ENCODE measurements at regions not wholly inside any gene's neighbourhood (a gene's known extent, or its start where the extent isn't known, plus 50 kb on each side); places are given as distances from the start of the nearest gene placed in this dataset.
A peak's percentile ranks its signal among the peaks of the same experiment; 100 is the strongest.

DNA sequence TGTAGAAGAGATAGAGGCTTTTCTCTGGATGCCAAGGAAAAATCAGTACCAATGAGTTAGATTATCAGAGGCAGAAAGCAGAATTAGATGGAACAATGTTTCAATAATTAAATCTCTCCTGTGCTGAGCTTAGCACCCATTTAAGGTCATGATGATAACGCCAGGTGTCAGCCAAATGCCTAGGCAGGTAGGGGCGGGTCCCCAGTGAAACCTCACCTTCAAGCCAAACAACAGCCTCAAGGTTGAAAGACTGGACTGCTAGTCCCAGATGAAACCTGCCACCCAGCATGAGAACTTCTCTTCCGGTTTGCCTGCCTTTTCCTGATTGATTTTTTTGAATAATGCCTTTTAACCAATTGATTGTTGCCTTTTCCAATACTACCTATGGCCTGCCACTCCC is 363.0 kb downstream of the PLOD2 start:
- no peak overlapping the region for H3K27ac ChIP-seq (ENCODE audit: insufficient read depth, low read length)
- no peak overlapping the region for H3K4me2 ChIP-seq (ENCODE audit: extremely low read depth, insufficient read depth, low read length)
- no peaks in the 10 kb centered on the region for H3K36me3 ChIP-seq (ENCODE audit: control insufficient read depth, insufficient read depth, low read length)
- no peaks in the 10 kb centered on the region for H3K27me3 ChIP-seq (ENCODE audit: control insufficient read depth, insufficient read depth, low read length)
- no peak overlapping the region for H2AFZ ChIP-seq (ENCODE audit: low read length)
- no peaks in the 10 kb centered on the region for H3K79me2 ChIP-seq (ENCODE audit: control insufficient read depth, insufficient read depth, low read length)
- no peak for TF ChIP-seq EZH2 (IDR thresholded peaks at IDR 0.05; ENCODE audit: low read length, missing control alignments)
- TF ChIP-seq, protein P1, sequence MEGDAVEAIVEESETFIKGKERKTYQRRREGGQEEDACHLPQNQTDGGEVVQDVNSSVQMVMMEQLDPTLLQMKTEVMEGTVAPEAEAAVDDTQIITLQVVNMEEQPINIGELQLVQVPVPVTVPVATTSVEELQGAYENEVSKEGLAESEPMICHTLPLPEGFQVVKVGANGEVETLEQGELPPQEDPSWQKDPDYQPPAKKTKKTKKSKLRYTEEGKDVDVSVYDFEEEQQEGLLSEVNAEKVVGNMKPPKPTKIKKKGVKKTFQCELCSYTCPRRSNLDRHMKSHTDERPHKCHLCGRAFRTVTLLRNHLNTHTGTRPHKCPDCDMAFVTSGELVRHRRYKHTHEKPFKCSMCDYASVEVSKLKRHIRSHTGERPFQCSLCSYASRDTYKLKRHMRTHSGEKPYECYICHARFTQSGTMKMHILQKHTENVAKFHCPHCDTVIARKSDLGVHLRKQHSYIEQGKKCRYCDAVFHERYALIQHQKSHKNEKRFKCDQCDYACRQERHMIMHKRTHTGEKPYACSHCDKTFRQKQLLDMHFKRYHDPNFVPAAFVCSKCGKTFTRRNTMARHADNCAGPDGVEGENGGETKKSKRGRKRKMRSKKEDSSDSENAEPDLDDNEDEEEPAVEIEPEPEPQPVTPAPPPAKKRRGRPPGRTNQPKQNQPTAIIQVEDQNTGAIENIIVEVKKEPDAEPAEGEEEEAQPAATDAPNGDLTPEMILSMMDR (conservative IDR thresholded peaks at IDR 0.05 in 1 of 2, IDR thresholded peaks at IDR 0.05 in 1 of 2; ENCODE audit: low read depth in 1 of 2, low read length in 2 of 2) = no peak
- H3K4me1 ChIP-seq (ENCODE audit: control insufficient read depth, extremely low read depth, insufficient read depth, low read length) = no peaks in the 10 kb centered on the region
- no peaks in the 10 kb centered on the region for H3K9me3 ChIP-seq (ENCODE audit: control insufficient read depth, insufficient read depth, low read depth, low read length)
- H4K20me1 ChIP-seq (ENCODE audit: control insufficient read depth, extremely low read depth, insufficient read depth, low read length) = no peaks in the 10 kb centered on the region
- no peak for DNase-seq (ENCODE audit: low read depth in 2 of 2)
- no peak overlapping the region for H3K9ac ChIP-seq (ENCODE audit: insufficient read depth, low read length)
- H3K4me3 ChIP-seq (replicated peaks in 1 of 4; ENCODE audit: control extremely low read depth in 1 of 4, insufficient read depth in 1 of 4, low read depth in 3 of 4, low read length in 4 of 4) = no peak overlapping the region

DNA sequence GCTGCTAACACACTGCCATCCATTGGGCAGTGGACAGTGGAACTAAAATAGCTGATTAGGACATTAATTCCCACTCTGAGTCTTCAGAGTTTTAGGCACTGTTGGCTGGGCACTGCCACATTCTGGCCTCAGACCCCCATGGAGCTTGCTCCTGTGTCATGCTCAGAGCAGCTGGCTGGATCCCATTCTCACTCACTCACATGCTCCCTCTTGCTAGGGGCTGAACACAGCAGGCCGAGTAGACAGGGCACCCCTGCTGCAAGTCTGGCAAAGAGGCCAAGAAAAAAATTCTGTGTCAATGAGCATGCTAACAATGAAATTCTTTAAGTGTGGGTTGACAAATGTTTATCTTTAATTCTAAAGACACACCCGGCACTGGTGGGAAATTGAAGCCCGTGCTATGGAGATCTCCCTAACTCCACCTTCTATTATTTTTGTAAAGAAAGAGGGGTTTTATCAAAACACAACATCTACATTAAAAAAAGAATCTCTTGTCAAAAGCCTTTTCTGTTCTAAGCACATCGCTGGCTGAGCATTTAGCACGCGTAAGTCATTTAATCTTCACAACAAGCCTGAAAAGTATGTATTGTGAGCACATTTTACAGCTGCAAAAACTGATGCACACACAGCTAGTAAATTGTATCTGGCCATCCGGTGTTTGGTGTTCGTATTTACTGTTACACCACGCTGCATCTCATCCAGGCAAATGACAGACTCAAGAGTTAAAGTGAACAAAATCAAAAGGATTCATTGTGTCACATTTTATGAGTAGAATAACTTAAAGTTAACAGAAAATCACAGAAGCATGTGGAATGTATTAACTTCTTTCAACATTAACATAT is 362.1 kb downstream of the PLOD2 start:
- Histone ChIP-seq H3K9me3 (ENCODE audit: control insufficient read depth, insufficient read depth, low read depth, low read length) (no peaks in the 10 kb centered on the region), H3K27ac (ENCODE audit: insufficient read depth, low read length) (no peak overlapping the region)

DNA sequence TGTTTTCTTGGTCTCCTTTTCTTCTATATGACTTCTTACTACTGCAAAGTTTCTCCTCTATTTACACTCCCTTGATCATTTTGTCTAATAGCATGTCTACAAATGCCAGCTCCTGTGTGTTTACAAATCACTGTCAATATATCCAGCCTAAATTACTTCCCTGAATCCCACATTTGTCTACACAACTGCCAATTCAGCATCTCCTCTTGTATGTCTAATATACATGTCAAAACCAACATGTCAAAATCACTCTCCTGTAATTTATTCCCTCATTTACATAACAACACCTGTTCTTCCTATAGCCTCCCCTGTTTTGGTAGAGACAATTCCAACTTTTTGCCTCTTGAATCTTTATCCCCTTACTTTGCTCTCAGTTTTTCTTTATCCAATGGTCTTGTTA is 359.3 kb downstream of the PLOD2 start:
- Histone ChIP-seq H3K4me2 (ENCODE audit: extremely low read depth, insufficient read depth, low read length) (no peak overlapping the region), H3K9me3 (ENCODE audit: control insufficient read depth, insufficient read depth, low read depth, low read length) (no peaks in the 10 kb centered on the region), H3K36me3 (ENCODE audit: control insufficient read depth, insufficient read depth, low read length) (no peaks in the 10 kb centered on the region), H3K27ac (ENCODE audit: insufficient read depth, low read length) (no peak overlapping the region), H3K4me3 (replicated peaks in 1 of 4; ENCODE audit: control extremely low read depth in 1 of 4, insufficient read depth in 1 of 4, low read depth in 3 of 4, low read length in 4 of 4) (no peak overlapping the region), H3K79me2 (ENCODE audit: control insufficient read depth, insufficient read depth, low read length) (no peaks in the 10 kb centered on the region), H3K27me3 (ENCODE audit: control insufficient read depth, insufficient read depth, low read length) (no peaks in the 10 kb centered on the region), H3K9ac (ENCODE audit: insufficient read depth, low read length) (no peak overlapping the region), H2AFZ (ENCODE audit: low read length) (no peak overlapping the region), H3K4me1 (ENCODE audit: control insufficient read depth, extremely low read depth, insufficient read depth, low read length) (no peaks in the 10 kb centered on the region), H4K20me1 (ENCODE audit: control insufficient read depth, extremely low read depth, insufficient read depth, low read length) (no peaks in the 10 kb centered on the region)
- DNase-seq (ENCODE audit: low read depth in 2 of 2) = no peak
- no peak for TF ChIP-seq EZH2 (IDR thresholded peaks at IDR 0.05; ENCODE audit: low read length, missing control alignments)
- TF ChIP-seq, protein P1 (conservative IDR thresholded peaks at IDR 0.05 in 1 of 2, IDR thresholded peaks at IDR 0.05 in 1 of 2; ENCODE audit: low read depth in 1 of 2, low read length in 2 of 2) = no peak

More for the DNA sequence above, 362.1 kb downstream of the PLOD2 start:
- Histone ChIP-seq H3K79me2 (ENCODE audit: control insufficient read depth, insufficient read depth, low read length) (no peaks in the 10 kb centered on the region), H4K20me1 (ENCODE audit: control insufficient read depth, extremely low read depth, insufficient read depth, low read length) (no peaks in the 10 kb centered on the region), H3K27me3 (ENCODE audit: control insufficient read depth, insufficient read depth, low read length) (no peaks in the 10 kb centered on the region), H3K9ac (ENCODE audit: insufficient read depth, low read length) (no peak overlapping the region), H3K4me3 (replicated peaks in 1 of 4; ENCODE audit: control extremely low read depth in 1 of 4, insufficient read depth in 1 of 4, low read depth in 3 of 4, low read length in 4 of 4) (no peak overlapping the region), H3K36me3 (ENCODE audit: control insufficient read depth, insufficient read depth, low read length) (no peaks in the 10 kb centered on the region), H2AFZ (ENCODE audit: low read length) (no peak overlapping the region), H3K4me1 (ENCODE audit: control insufficient read depth, extremely low read depth, insufficient read depth, low read length) (no peaks in the 10 kb centered on the region), H3K4me2 (ENCODE audit: extremely low read depth, insufficient read depth, low read length) (no peak overlapping the region)
- peak; percentile 12 for DNase-seq (ENCODE audit: low read depth in 2 of 2)
- TF ChIP-seq EZH2 (IDR thresholded peaks at IDR 0.05; ENCODE audit: low read length, missing control alignments) = no peak
- TF ChIP-seq, protein P1 (conservative IDR thresholded peaks at IDR 0.05 in 1 of 2, IDR thresholded peaks at IDR 0.05 in 1 of 2; ENCODE audit: low read depth in 1 of 2, low read length in 2 of 2) = no peak
